ENCODE measurements at regions not wholly inside any gene's neighbourhood (a gene's known extent, or its start where the extent isn't known, plus 50 kb on each side); places are given as distances from the start of the nearest gene placed in this dataset.
"Not testable (repeated sequence)": the region's sequence is repeated elsewhere in the genome, so short reads cannot be mapped to it uniquely, and the experiment has no call there.

DNA sequence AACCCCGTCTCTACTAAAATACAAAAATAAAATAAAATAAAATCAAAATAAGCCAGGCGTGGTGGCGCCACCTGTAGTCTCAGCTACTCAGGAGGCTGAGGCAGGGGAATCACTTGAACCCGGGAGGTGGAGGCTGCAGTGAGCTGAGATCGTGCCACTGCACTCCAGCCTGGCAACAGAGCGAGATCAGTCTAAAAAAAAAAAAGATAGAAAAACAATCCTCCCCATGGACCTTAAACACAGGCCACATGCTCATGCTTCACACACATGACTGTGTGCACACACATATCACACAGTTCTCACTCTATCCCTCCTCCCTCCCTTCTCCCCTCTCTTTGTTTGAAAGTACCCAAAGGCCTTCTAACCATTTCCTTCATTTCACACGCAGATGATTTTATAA is 667.6 kb downstream of the UQCRFS1 start:
- TF ChIP-seq, protein P1, sequence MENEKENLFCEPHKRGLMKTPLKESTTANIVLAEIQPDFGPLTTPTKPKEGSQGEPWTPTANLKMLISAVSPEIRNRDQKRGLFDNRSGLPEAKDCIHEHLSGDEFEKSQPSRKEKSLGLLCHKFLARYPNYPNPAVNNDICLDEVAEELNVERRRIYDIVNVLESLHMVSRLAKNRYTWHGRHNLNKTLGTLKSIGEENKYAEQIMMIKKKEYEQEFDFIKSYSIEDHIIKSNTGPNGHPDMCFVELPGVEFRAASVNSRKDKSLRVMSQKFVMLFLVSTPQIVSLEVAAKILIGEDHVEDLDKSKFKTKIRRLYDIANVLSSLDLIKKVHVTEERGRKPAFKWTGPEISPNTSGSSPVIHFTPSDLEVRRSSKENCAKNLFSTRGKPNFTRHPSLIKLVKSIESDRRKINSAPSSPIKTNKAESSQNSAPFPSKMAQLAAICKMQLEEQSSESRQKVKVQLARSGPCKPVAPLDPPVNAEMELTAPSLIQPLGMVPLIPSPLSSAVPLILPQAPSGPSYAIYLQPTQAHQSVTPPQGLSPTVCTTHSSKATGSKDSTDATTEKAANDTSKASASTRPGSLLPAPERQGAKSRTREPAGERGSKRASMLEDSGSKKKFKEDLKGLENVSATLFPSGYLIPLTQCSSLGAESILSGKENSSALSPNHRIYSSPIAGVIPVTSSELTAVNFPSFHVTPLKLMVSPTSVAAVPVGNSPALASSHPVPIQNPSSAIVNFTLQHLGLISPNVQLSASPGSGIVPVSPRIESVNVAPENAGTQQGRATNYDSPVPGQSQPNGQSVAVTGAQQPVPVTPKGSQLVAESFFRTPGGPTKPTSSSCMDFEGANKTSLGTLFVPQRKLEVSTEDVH (IDR thresholded peaks at IDR 0.05; ENCODE audit: low read depth, partially characterized antibody) = not testable (repeated sequence)
- not testable (repeated sequence) for TF ChIP-seq ZBTB40 (IDR thresholded peaks at IDR 0.05; ENCODE audit: borderline replicate concordance); RAD21 (IDR thresholded peaks at IDR 0.05; ENCODE audit: insufficient read depth, low read depth, low read length); BCL3 (IDR thresholded peaks at IDR 0.05; ENCODE audit: borderline replicate concordance, insufficient read depth, low read depth, low read length, poor library complexity, severe bottlenecking); EZH2 (IDR thresholded peaks at IDR 0.05; ENCODE audit: borderline replicate concordance, control insufficient read depth, low read depth, low read length); TCF3 (IDR thresholded peaks at IDR 0.05; ENCODE audit: borderline replicate concordance, insufficient read depth, low read depth, low read length); ZNF384 (IDR thresholded peaks at IDR 0.05; ENCODE audit: borderline replicate concordance, low read depth, low read length); POLR2A (IDR thresholded peaks at IDR 0.05; ENCODE audit: low read depth, low read length); EP300 (IDR thresholded peaks at IDR 0.05; ENCODE audit: borderline replicate concordance in 1 of 2, control insufficient read depth in 1 of 2, low read depth in 2 of 2, low read length in 2 of 2); HCFC1 (IDR thresholded peaks at IDR 0.05; ENCODE audit: low read length)
- TF ChIP-seq, protein P2, sequence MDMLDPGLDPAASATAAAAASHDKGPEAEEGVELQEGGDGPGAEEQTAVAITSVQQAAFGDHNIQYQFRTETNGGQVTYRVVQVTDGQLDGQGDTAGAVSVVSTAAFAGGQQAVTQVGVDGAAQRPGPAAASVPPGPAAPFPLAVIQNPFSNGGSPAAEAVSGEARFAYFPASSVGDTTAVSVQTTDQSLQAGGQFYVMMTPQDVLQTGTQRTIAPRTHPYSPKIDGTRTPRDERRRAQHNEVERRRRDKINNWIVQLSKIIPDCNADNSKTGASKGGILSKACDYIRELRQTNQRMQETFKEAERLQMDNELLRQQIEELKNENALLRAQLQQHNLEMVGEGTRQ (IDR thresholded peaks at IDR 0.05; ENCODE audit: borderline replicate concordance, low read depth, low read length) = not testable (repeated sequence)
- TF ChIP-seq, protein P3, sequence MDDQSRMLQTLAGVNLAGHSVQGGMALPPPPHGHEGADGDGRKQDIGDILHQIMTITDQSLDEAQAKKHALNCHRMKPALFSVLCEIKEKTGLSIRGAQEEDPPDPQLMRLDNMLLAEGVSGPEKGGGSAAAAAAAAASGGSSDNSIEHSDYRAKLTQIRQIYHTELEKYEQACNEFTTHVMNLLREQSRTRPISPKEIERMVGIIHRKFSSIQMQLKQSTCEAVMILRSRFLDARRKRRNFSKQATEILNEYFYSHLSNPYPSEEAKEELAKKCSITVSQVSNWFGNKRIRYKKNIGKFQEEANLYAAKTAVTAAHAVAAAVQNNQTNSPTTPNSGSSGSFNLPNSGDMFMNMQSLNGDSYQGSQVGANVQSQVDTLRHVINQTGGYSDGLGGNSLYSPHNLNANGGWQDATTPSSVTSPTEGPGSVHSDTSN (IDR thresholded peaks at IDR 0.05; ENCODE audit: insufficient replicate concordance, low read depth, low read length) = not testable (repeated sequence)
- TF ChIP-seq, protein P4, sequence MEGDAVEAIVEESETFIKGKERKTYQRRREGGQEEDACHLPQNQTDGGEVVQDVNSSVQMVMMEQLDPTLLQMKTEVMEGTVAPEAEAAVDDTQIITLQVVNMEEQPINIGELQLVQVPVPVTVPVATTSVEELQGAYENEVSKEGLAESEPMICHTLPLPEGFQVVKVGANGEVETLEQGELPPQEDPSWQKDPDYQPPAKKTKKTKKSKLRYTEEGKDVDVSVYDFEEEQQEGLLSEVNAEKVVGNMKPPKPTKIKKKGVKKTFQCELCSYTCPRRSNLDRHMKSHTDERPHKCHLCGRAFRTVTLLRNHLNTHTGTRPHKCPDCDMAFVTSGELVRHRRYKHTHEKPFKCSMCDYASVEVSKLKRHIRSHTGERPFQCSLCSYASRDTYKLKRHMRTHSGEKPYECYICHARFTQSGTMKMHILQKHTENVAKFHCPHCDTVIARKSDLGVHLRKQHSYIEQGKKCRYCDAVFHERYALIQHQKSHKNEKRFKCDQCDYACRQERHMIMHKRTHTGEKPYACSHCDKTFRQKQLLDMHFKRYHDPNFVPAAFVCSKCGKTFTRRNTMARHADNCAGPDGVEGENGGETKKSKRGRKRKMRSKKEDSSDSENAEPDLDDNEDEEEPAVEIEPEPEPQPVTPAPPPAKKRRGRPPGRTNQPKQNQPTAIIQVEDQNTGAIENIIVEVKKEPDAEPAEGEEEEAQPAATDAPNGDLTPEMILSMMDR (IDR thresholded peaks at IDR 0.05 in 2 of 3, conservative IDR thresholded peaks at IDR 0.05 in 1 of 3; ENCODE audit: control insufficient read depth in 2 of 3, extremely low read depth in 1 of 3, insufficient read depth in 1 of 3, low read depth in 3 of 3, low read length in 3 of 3) = not testable (repeated sequence)
